HG02678 (cell line): ENCODE measurements at regions not wholly inside any gene's neighbourhood (a gene's known extent, or its start where the extent isn't known, plus 50 kb on each side); places are given as distances from the start of the nearest gene placed in this dataset.

Experiments
- ATAC-seq: cut with Tn5 transposase; IDR thresholded peaks from one replicate; pipeline ENCODE4 v1.9.1; 2021; ENCODE audit warnings: mild to moderate bottlenecking, moderate library complexity; ENCODE audit not compliant: unreplicated experiment

DNA sequence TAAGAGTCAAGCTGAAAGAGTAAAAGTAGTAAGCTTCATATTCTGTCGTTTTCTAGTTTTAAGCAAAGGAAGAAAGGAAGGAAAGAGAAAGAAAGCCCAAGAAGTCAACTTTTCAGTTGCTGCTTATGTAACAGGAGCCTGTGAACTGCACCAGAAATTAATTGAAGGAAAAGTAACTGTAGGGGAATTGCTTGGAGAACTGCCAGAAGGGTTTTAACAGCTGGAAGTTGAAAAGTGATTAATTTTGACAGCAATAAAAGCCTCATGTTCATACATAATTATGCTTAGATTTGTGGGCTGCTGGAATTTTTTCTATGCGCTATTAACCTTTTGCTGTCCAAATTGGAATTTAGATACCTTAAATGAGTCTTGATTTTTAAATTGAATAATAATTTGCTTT lies 255.7 kb downstream of the ENC1 start:
- no peak for ATAC-seq

DNA sequence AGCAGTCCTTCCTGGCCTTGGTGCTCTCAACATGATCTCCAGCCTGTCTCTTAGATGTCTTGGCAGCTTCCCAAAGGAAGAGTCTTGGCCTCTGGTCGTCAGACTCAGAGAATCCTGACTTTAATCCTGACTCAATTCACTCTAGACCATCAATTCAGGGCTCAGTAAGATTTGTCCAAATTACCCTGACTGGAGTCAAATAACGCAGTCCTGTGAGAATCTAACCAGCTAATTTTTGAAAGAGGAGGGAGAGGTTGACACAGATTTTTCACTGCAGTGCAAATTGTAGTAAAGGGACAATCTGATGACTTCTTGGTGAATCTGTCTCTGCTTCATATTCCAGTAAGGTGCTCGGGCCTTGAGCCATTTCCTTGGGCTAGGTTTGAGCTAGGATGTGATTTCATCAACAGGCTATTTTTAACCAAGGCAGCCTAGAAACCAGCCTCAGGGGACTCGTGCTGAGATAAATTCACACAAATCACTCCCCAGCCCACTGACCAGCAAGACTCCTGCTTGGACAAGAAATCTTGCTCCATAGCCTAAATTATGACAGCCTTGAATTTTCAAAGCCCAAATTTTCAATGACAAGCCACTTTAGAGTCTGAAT lies 257.4 kb downstream of the ENC1 start:
- ATAC-seq = no peak

DNA sequence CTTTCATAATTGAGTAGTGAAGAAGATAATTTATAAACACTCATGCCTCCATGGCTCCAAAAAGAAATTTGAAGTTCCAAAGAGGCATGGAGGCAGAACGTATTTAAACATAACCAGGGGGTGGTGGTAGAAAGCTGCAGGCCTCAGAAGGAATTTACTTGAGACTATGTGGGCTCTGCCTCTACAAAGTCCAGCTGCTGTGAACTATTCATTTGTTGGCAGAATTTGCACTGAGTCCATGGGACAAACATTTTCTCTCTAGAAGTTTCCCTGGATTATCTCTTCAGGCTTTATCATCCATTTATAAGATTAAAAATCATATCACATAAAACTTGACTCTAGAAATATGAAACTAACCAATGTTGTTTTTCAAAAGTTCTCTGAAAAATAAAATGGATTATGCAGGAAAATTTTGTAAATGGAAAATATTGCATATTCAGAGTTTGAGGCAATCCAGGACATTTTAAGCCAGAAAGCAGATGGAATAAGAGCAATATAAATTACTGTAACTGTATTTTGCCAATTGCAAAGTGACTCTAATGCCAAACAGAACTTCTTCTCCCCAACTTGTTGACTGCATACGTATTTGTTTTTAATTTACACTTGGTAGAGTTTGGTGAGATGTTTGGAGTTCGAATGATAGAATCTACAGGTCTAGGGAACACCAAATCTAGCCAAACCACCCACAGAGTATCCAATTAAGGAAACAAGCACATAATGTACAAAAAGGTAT lies 258.2 kb downstream of the ENC1 start:
- ATAC-seq = no peak

DNA sequence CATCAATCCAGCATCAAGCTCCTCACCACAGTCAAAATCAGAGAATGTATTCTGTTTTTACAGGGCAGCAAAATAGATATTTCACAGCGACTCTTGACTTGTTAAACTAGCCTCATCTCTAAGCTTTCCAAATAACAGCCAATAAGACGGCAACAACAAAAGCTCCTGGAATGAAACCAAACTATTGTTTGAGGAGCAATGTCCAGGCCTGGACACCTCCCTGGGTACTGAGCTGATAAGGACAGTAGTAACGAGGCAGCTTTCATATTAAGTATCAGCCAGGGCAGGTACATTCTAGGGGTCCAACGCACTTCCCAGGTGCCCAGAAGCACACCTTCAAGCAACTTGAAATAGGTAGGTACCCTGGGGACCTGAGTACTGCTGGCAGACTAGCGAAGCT lies 260.3 kb downstream of the ENC1 start:
- no peak for ATAC-seq

DNA sequence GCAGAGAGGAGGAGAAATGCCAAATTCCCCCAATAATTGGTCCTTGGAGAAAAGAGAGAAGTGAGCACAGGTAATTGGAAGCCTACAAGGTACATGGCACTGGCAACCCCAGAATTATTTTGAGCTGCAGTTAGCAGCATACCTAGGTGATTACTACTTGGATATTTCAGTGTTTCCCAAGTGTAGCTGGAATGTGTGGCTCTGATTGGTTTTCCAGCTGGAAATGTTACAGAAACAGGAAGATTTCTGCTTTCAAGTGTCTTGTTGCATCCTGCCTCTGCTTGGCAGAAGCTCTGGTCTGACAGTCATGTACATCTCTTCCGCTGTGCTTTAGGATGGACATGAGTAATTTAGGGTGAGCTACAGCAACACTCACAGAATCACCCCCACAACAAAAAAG lies 262.1 kb downstream of the ENC1 start:
- ATAC-seq = no peak

DNA sequence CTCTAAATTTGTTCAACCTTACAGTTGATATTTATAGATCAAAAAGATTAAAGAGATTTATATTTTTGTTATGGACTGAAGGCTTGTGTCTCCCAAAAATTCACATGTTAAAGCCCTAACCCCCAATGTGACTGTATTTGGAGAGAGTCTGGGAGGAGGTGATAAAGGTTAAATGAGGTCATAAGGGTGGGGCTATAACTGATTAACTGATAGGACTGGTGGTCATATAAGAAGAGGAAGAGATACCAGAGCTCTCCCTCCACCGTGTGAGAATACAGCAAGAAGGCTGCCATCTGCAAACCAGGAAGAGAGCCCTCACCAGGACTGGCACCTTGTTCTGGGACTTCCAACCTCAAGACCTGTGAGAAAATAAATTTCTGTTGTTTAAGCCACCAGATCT lies 264.3 kb downstream of the ENC1 start:
- no peak for ATAC-seq

DNA sequence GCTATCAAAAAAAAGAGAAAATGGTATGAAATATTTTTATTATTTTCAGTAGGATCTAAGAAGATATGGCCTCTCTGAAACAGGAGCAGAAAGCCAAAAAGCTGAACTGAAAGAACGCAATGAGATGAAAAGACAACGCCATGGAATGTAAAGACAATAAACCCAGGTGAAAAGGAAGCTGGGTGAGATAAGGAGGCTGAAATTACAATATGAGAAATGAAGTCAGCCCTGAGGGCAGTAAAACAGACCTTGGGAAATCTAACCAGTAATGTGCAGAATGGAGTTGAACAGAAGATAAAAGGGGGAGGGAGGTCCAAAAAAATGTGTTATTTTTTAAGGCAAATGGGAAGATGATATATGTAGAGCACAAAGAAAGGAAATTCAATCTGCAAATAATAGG lies 265.3 kb downstream of the ENC1 start:
- no peak for ATAC-seq

DNA sequence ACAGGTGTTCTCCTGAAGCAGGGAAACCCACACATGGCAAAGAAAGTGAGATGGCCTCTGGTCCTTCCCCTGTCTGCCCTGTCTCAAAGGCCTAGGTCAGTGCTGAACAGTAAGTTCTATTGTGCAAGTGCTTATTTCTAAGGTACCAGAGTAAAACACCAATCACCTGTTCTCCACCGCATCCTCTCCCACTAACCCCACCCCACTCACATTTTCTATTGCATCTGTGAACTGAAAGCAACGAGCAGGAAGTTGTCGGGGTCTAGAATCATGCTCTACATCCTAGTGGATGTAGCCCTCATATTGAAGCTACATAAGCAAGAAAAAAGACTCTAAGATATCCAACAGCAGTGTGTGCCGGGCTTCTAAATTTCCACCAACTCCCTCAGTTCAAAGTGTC lies 265.9 kb downstream of the ENC1 start:
- no peak for ATAC-seq

DNA sequence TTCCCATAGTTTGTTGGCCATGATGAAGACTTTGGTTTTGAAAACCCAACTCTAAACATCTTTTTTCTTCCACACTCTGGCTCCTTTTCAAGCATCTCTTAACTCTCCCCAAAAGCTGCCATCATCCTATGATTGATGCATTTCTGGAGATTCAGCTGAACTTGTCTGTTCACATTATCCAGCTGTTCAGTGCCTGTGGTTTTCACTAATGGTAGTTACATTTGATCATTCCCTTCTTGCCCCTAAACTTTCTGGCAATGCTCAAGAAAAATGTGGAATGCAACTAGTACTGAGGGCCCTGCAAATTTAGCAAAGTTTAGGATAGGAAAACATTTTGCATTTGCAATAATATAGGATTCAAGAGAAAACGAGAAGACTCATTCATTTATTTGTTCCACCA lies 267.5 kb downstream of the ENC1 start:
- no peak for ATAC-seq

DNA sequence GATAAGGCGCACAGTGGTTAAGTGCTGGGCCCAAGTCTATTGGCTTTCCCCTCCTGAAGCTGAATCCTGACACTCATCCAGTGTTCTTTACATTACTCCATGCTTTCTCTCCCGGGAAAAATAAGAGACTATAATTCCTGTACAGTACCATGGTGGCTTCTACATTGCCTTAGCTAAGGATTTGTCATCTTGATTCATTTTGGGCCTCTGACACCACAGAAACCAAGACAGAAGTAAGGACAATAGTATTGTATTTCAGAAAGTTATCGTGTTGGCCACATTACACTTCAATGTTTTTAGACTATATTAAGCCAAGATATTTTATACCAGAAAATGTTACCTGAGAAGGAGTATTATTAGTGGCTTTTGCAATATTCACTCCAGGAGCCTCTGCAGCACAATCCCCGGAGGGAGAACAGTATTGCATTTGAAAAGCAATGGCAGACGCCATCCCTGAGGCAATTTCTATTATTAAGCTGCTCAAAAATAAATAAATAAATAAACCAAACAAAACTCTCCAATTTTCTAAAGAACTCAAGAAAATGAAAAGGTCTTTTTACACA lies 267.9 kb downstream of the ENC1 start:
- no peak for ATAC-seq

DNA sequence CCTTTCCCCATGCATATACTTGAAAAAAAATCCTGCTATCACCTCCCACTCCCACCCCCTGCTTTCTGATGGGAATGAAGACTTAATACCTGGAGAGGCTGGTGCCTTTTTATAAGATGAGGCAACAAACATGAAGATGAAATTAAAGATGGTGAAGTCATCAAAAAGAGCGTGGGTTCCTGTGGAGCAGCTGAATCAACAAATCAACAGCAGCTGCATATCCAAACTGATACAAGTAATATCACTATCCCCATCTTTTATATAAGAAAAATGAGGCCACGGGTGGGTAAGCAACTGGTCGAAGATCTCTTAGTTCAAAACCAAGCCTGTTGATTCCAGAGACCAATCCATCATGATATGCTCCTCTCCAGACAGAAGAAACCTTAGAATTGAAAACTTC lies 268.5 kb downstream of the ENC1 start:
- ATAC-seq = no peak

DNA sequence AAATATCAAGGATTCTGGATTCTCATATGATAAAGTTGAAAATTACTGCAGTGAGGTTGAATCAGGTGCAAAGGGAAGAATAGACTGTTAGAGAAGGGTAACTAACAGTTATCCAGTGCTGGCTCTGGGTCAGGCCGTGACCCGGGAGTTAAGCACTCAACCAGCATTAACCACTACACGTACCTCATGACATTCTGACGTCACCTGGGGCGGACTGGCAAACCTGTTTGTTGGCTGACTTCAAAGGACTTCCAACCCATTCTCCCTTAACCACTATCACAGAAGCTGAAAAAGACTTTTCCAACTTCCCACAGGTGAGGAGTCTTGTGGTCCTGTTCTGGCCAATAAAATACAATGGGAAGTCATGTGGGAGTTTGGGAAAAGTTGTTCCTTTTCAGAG lies 268.9 kb downstream of the ENC1 start:
- ATAC-seq = no peak

DNA sequence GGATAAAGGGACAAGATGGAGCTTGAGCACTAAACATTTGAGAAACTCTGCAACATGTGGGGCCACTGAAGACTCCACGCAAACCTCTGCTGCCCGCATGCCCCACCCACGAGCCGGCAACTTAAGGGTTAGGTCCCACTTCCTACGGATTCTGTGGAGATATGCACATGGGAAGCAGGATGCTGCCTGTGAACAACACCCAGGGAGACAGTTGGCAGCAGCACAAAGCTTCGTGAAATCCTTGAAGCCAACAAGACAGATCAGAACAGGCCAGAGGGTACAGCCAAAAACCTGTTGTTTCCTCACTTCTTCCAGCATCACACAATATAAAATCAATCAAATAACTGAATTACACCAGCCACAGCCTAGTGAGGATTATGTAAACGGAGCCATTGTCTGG lies 270.4 kb downstream of the ENC1 start:
- ATAC-seq = no peak

DNA sequence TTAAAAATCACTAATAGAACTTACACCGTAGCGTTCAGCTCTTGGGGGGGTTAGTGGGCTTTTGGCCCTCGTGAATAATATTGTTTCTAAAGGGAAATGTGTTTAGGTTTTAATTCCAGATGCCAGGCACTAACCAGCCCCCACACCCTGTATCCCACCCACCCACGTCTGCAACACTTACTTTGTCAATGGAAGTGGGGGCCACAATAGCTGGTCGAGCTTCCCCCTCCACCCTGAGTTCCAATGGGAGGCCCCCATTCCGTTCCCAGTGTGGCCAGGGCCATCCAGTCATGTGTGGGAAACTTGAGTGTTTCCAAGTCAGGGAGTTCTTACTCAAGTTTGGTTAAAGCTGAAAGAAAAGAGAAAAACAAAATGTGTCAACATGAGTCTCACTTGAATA lies 271.4 kb downstream of the ENC1 start:
- ATAC-seq = no peak

DNA sequence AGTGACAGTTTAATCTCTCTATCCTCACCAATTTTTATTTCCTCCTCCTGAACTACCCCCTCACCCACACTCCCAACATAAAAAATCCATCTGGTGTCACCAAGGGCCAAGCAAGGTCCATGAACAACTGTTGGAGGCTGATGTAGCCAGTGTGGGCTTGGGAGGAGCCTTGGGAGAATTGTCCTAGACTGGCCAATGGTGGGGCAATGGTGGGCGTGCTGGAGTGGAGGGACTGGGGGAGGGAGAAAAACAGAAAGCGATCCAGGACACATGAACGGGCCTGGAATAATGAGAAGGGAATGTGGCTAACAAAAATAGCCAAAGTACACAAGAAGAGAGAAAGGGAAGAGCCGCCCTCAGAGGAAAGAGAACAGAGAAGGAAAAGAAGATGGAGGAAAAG lies 272.6 kb downstream of the ENC1 start:
- ATAC-seq = no peak

DNA sequence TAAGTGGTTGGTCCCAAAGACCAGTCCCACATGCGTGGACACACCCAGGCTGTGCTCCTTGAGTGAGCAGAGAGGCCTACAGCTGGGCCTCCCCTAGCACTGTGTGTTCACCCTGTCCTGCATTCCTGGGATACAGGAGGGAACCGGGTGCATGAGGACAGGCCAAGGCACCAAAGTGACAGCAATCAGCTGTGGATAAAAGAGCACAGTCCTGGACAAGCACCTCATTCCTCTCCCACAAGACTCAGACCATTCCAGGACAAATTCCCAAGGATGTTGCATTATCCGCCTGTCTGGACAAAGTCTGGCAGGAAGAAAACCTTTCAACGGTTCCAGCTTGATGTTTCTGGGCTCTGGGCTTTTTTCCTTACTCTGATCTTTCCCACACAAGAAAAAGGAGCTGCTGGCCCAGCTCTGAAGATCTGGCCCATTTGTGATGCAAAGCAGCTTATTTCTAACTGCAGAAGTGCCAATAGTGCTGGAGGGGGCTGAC lies 273.2 kb downstream of the ENC1 start:
- ATAC-seq = no peak

DNA sequence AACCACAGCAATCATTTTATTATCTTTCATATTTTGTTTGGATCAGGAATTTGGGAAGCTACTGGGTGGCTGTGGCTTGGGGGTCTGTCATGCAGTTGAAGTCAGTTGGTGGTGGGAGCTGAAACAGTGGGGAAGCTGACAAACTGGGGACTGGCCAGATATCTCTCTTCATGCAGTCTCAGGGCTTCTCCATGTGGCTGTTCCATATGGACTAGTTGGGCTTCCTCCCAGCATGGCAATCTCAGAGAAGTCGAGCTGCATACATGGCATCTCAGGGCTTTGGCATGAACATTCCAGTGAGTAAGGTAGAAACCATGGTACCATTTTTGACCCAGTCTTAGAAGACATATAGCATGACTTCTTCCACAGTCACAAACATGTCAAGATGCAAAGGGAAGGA lies 274.8 kb downstream of the ENC1 start:
- ATAC-seq = no peak

DNA sequence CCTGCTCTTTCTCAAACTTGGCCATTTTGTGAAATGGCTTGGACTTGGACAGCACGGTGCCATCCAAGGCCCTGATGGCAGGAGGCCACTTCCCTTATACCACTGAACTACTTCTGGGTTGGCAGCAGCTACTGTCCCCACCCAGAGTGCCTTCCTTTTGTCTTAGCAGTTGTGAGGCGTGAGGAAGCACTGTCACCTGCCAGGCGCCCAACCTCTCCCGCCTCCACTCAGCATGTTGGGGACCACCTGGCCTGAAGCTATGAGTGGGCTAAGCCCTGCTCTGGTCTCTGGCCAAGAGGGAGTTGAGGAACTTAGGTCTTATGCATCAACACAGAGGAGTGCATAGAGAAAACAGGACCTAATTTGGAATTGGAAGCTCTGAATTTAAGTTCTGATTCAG lies 276.0 kb downstream of the ENC1 start:
- ATAC-seq = no peak

DNA sequence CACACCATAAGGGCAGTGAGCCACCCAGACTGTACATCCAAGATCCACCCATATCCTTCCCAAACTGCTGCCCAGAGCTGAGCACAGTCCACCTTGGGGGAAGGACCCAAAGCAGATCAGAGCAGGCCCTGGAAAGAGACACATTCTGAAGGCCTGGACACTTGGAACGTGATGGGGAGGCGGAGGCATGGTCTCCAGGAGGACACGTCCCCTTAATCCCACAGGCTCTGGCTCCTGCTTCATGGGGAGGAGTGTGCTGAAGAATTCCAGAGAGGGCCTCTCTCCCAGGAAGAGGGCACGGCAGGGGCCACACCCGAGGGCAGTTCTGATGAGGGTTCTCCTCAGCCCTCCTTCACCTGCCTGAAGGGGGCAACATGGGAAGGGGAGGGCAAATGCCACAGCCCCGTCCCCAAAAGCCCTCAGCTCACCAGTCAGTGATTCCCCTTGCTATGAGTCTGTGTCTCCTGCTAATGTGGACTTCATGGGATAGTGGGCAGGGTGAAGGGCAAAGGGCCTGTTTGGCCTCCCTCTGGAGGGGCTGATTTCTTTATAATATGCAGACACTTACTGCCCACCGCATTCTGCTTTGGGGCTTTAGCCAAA lies 276.8 kb downstream of the ENC1 start:
- no peak for ATAC-seq

DNA sequence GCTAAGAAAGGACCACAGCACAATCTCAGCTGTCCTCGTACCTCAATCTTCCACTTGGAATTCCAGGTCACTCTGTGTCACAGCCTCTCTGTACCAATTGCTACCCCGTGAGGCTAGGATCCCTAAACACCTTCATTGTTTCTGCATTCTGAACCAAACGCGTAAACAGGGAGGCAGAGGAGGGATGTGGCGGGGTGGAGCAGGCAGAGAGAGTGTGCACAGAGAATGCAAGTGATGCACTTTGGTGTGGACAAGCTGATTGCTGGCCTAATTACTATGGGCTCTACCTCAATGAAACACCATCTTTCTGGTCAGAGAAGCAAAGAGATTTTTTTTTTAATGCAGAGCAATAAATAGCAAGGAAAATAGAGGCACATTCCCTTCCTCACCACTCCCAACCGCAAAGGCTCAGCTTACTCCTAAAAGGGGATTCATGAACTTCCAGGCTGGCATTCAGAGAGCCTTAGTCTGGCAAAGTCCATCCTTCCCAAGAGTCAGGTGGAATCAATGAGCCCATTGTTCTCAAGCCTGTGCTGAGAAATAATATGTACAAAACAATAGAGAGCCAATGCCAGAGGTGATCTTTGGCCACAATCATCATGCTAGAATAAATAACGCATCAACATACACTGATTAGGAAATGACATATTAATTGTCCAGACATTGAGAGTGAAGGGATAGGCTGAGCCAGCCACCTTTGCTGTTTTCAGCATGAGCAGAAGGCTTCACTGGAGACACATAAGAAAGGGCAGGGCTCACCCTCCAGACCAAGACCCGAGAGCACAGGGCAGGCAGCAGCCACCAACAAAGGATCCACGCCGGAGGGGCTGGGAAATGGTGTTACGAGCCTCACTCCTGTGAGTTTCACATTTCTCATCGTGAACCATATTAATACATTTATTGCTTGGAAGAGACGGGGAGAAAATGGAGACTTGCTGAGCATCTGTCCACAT lies 278.8 kb downstream of the ENC1 start:
- ATAC-seq = no peak
